Smooth muscle cell (in vitro differentiated cells): ENCODE measurements at regions not wholly inside any gene's neighbourhood (a gene's known extent, or its start where the extent isn't known, plus 50 kb on each side); places are given as distances from the start of the nearest gene placed in this dataset.

Experiments
- DNase-seq: peaks from one replicate; lab custom pipeline; 2025; ENCODE audit not compliant: unreplicated experiment; lab: John Stamatoyannopoulos, UW
- H2AFZ ChIP-seq: fragments of 200-600 bp; sonication (generic); 2 replicates; pipeline ENCODE4 v1.6.0; 2016; ENCODE audit warnings: antibody characterized with exemption, low read depth, mild to moderate bottlenecking
- H3F3A ChIP-seq: fragments of 200-600 bp; sonication (generic); 2 replicates; pipeline ENCODE4 v1.6.0; 2017; ENCODE audit warnings: antibody characterized with exemption, low read depth
- H3K27ac ChIP-seq: fragments of 200-600 bp; sonication (generic); 2 replicates; pipeline ENCODE4 v1.5.1; 2016; ENCODE audit warnings: low read depth, mild to moderate bottlenecking
- H3K27me3 ChIP-seq: fragments of 200-600 bp; sonication (generic); 2 replicates; pipeline ENCODE4 v1.6.1; 2016; ENCODE audit warnings: low read depth, mild to moderate bottlenecking
- H3K36me3 ChIP-seq: fragments of 200-600 bp; sonication (generic); 2 replicates; pipeline ENCODE4 v1.5.1; 2016; ENCODE audit warnings: low read depth
- H3K4me1 ChIP-seq: fragments of 200-600 bp; sonication (generic); 2 replicates; pipeline ENCODE4 v1.5.1; 2016; ENCODE audit warnings: low read depth
- H3K4me2 ChIP-seq: fragments of 200-600 bp; sonication (generic); 2 replicates; pipeline ENCODE4 v1.6.0; 2016; ENCODE audit warnings: mild to moderate bottlenecking
- H3K4me3 ChIP-seq: fragments of 200-600 bp; sonication (generic); 2 replicates; pipeline ENCODE4 v1.5.1; 2016; ENCODE audit warnings: mild to moderate bottlenecking
- H3K79me2 ChIP-seq: fragments of 200-600 bp; sonication (generic); 2 replicates; pipeline ENCODE4 v1.6.0; 2016; ENCODE audit warnings: low read depth, mild to moderate bottlenecking
- H3K9ac ChIP-seq: fragments of 200-600 bp; sonication (generic); 2 replicates; pipeline ENCODE4 v1.6.0; 2016; ENCODE audit warnings: low read depth
- H3K9me3 ChIP-seq: fragments of 200-600 bp; sonication (generic); replicated peaks from 2 replicates; pipeline ENCODE4 v1.5.1; 2016; ENCODE audit warnings: low read depth
- H4K20me1 ChIP-seq: fragments of 200-600 bp; sonication (generic); 2 replicates; pipeline ENCODE4 v1.6.0; 2016; ENCODE audit warnings: low read depth
- CTCF ChIP-seq: fragments of 200-600 bp; sonication (generic); IDR thresholded peaks from 2 replicates; pipeline ENCODE4 v1.5.1; 2017; ENCODE audit warnings: borderline replicate concordance, mild to moderate bottlenecking, antibody characterized with exemption; ENCODE audit not compliant: insufficient read depth, poor library complexity, severe bottlenecking
- WGBS: methylation state at CpG from one replicate; pipeline ENCODE4 v1.1.7; 2016; ENCODE audit warnings: low lambda C conversion rate; 5-methylcytosine and 5-hydroxymethylcytosine counted together

- no peak overlapping the region for H3K9ac ChIP-seq
- H2AFZ ChIP-seq, result no peak overlapping the region
- no peak overlapping the region for H3K27ac ChIP-seq
- no peaks in the 10 kb centered on the region for H3F3A ChIP-seq
- H4K20me1 ChIP-seq, result no peaks in the 10 kb centered on the region
- no peaks in the 10 kb centered on the region for H3K4me1 ChIP-seq
- TF ChIP-seq CTCF, result no peak
- H3K4me3 ChIP-seq, result no peak overlapping the region
- H3K9me3 ChIP-seq, result no peaks in the 10 kb centered on the region
- no peaks in the 10 kb centered on the region for H3K79me2 ChIP-seq
- H3K4me2 ChIP-seq, result no peak overlapping the region
- H3K36me3 ChIP-seq, result no peaks in the 10 kb centered on the region
- 91% methylated on average over 3 of the region's 3 CpGs for WGBS
- H3K27me3 ChIP-seq, result no peaks in the 10 kb centered on the region
- DNase-seq, result no peak
These were observed 545.9 kb upstream of the ZFP42 start for GRCh38 chr4:187449702-187450101.

GRCh38 chr4:187451776-187452175 lies 543.8 kb upstream of the ZFP42 start:
- Histone ChIP-seq H3K27me3 (no peaks in the 10 kb centered on the region), H3K4me1 (no peaks in the 10 kb centered on the region), H3K36me3 (no peaks in the 10 kb centered on the region), H3K9ac (no peak overlapping the region), H3K4me2 (no peak overlapping the region), H4K20me1 (no peaks in the 10 kb centered on the region), H3K79me2 (no peaks in the 10 kb centered on the region), H3K27ac (no peak overlapping the region), H3K9me3 (no peaks in the 10 kb centered on the region), H3K4me3 (no peak overlapping the region), H2AFZ (no peak overlapping the region), H3F3A (no peaks in the 10 kb centered on the region)
- DNase-seq, result no peak
- no peak for TF ChIP-seq CTCF
- WGBS, result 93% methylated on average over 8 of the region's 8 CpGs

GRCh38 chr4:187460016-187460415 lies 535.6 kb upstream of the ZFP42 start:
- Histone ChIP-seq H3K79me2 (no peaks in the 10 kb centered on the region), H3K4me1 (no peaks in the 10 kb centered on the region), H3K9me3 (no peaks in the 10 kb centered on the region), H3K27ac (no peak overlapping the region), H3K4me3 (no peak overlapping the region), H3K27me3 (no peaks in the 10 kb centered on the region), H3K4me2 (no peak overlapping the region), H3K36me3 (no peaks in the 10 kb centered on the region), H3F3A (no peaks in the 10 kb centered on the region), H4K20me1 (no peaks in the 10 kb centered on the region), H2AFZ (no peak overlapping the region), H3K9ac (no peak overlapping the region)
- TF ChIP-seq CTCF, result no peak
- DNase-seq, result no peak
- WGBS, result 98% methylated on average over 3 of the region's 3 CpGs

- Histone ChIP-seq H4K20me1 (no peaks in the 10 kb centered on the region), H3K4me3 (no peak overlapping the region), H3K4me2 (no peak overlapping the region), H3K36me3 (no peaks in the 10 kb centered on the region), H3F3A (no peaks in the 10 kb centered on the region), H3K27ac (no peak overlapping the region), H2AFZ (no peak overlapping the region), H3K9me3 (no peaks in the 10 kb centered on the region), H3K79me2 (no peaks in the 10 kb centered on the region), H3K4me1 (no peaks in the 10 kb centered on the region), H3K9ac (no peak overlapping the region), H3K27me3 (no peaks in the 10 kb centered on the region)
- no peak for DNase-seq
- no peak for TF ChIP-seq CTCF
These were observed 531.0 kb upstream of the ZFP42 start for GRCh38 chr4:187464573-187464972.
